Stimulated activated CD4-positive, alpha-beta T cell treated with anti-CD3 and anti-CD28 coated beads, Interleukin-2, amount 100 ng/mL, for 48 hours (primary cell): ENCODE measurements at regions not wholly inside any gene's neighbourhood (a gene's known extent, or its start where the extent isn't known, plus 50 kb on each side); places are given as distances from the start of the nearest gene placed in this dataset.
A peak's percentile ranks its signal among the peaks of the same experiment; 100 is the strongest.

ENCODE experiments used
- DNase-seq, 2 donors: peaks; one replicate each; pipeline ENCODE4 v3.0.0-alpha.2; 2020

DNA sequence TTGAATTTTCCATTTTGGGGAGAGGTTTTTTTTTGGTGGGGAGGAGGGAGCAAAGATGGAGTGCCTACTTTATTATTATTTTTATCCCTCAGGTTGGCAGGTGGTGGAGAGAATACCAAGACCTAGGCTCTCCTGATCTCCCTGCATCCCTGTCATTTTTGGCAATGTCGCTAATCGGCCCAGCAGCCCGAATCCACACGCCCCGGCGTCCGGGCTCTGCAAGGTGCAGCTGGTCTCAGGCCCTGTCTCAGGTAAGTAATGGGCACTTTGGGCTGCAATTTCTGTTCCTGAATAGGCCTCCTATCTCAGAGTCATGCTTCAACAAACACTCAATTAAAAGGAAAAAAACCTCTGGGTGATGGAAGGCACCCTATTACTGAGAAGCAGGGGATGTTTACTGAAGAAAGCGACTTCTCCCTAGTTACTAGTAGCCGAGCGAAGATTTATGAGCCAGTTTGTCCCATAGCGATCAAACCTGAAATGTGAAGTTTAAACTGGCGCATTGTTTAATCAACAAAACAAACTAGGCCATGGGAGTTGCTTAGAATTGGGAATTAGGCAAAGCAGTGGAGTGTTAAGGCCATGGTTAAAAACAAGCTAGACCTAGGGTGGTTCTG is 137.8 kb downstream of the RWDD3 start:
- DNase-seq, result no peak

GRCh38 chr1:95375174-95375573 is 141.2 kb downstream of the RWDD3 start:
- DNase-seq, result no peak

GRCh38 chr1:95380909-95381308 is 146.9 kb downstream of the RWDD3 start:
- no peak for DNase-seq

DNA sequence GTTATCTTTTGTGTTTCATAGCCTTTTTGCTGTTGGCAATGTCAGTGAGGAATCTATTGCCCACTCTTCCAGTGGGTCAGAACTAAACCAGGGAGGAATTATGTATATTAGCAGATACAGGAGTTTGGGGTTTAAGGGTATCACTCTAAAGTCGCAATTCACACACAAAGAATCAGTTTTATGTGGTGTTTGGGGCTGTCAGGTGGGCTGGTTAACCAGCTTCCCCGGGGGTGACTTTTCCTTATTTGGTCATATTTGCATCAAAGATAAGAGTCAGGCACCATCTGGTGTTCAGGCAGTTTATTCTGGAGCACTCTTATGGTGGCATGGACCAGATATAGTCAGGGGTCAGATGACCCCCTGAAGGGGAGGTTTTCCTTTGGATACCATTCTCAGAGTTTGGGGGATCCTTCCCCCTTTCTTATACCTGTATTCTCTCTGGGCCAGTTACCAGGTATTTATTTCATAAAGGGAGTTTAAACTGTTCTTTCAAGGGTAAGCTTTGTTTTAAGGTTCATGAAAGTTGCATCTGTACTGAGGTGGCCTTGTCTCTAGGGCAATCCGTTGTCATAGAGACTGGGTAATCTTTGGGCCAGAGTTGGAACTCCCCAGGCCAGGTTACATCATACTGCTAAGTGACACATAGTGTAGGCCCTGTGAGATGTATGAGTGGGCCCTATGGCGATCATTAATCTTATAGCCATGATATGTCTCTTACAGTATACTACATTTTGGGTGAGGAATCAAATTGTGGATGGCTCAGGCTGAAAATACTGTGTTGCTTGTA is 148.2 kb downstream of the RWDD3 start:
- no peak for DNase-seq

DNA sequence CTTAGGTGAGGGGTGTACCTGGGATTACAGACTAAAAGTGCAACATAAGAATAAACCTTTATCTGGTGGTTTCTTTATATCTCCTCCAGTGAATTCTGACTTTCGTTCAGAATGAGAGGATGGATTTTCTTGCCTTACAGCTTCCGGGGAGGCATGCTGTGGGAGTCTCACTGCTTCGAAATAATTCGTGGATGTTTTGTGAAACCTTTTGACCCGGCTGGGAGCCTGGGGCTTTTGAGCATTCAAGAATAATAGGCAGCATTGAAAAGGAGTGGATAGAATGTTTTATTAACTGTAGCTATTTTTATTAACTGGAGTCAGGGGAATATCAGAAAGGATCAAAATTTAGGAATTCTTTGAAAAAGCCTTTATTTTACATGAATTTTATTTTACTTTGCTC is 149.1 kb downstream of the RWDD3 start:
- DNase-seq, result no peak

DNA sequence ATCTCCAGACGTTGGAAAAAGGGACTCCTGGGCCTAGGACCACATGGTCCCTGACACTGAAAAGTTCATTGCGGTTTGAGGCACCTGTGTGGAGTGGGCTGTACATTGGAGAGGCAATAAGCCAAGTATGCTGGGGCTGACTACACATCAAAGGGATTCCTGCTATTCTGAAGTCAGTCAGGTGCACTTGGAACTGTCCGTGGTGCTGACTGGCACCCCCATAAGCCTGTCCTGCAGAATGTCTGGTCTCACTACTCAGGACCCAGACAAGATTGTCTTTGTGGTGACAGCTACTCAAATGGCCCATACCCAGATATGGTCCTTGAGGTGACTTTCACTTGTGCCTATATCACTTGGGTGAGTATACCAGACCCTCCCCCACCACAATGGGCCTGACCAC is 150.6 kb downstream of the RWDD3 start:
- peak; percentile 4 to 5 for DNase-seq

DNA sequence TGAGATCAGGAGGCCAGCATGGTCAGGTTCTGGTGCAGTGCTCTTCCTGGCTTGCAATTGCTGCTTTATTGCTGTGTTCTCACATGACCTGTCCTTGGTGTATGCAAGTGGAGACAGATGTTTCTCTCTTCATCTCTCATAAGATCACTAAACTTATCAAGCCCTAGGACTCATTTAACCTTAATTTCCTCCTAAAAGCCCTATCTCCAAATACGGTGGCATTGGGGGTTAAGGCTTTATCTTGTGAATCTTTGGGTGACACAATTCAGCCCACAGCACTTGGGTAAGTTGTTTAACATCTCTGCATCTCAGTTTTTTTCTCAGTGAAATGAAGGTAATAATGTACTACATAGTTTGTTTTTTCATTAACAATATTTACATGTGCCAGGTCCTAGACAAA is 152.4 kb downstream of the RWDD3 start:
- no peak for DNase-seq

DNA sequence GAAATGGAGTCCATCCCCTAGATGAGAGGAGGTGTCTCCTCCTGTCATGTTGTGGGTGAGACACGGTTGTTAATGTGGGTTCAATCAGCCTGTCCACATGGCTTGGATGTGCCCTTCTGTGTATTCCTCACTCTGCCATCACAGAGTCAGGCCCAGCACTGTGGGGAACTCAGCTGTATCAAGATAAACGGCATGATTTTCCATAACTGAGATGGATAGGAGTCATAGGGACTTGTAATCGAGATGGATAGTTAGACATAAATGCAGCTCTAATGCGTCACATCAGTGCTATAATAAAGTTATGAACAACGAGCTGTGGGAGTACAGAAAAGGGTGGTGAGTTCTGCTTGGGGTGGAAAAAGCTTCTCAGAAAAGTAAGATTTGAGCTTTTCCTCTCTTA is 152.9 kb downstream of the RWDD3 start:
- DNase-seq, result no peak

DNA sequence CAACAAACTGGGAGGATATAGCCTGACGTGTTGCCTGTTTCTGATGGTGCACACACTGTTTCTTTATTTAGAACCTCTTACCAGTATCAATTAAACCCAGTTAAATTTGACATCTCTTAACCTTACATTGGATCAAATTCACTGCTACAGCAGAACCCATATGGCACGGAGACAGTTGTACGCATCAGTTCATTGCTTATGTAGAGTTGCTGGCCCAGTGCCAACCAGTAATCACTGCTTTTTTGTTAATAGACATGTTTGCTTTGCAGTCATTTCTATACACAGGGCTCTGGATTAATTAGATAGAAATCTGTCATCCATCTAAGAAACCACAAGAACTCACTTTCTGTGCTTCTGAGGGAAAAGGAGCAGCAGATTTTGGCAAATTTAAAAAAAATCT is 154.0 kb downstream of the RWDD3 start:
- DNase-seq, result no peak

DNA sequence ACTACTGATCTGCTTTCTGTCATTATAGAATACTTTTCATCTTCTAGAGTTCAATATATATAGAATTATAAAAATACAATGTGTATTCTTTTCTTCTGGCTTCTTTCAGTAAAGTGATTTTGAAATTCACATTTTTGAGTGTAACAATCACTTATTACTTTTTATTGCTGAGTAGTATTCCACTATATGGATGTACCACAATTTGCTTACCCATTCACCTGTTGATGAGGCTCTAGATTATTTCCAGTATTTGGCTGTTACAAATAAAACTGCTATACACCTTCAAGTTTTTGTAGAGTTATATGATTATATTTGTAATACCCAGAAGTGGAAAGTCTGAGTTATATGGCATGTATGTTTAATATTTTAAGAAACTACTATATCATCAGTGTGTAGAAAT is 159.4 kb downstream of the RWDD3 start:
- no peak for DNase-seq

- no peak for DNase-seq
Observed at GRCh38 chr1:95396557-95396956, 162.5 kb downstream of the RWDD3 start.

- DNase-seq, result no peak
Observed at GRCh38 chr1:95402780-95403179, 168.8 kb downstream of the RWDD3 start.

- DNase-seq, result no peak
Observed at GRCh38 chr1:95406279-95406678, 172.3 kb downstream of the RWDD3 start.

DNA sequence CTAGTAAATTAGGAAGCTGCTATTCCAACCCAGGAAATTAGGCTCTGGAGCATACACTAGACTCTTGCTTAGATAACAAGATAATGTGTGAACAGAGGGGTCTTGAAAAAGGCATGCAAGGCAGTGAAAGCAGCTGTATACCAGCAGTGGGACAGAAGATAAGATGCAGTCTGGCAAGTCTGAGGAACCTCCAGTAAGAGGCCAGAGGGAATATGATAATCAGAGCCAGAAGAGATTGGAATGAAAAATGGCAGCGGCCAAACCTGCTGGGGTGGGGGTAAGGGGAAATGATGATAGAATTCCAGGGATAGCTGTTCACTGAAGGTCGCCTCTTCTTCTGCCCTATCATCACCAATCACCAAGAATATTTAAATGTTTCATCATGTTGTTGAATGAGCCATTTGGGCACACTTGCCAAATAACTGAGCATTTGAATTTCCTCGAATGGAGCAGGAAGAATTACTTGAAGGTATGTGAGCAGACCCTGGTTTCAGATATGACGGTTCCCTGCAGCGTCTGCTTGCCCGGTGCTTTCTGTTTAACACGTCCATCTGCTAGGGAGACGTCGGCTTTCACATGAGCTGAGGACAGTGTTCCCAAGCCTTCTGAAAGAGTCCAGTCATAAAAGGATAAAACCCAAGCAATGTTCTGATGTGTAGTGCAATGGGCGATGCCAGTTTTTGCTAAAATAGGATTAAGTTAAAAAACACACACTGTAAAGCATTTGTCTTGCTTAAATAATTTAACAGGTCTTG is 173.3 kb downstream of the RWDD3 start:
- DNase-seq, result no peak

GRCh38 chr1:95407886-95408291 is 173.9 kb downstream of the RWDD3 start:
- no peak for DNase-seq

- DNase-seq, result no peak
Observed at GRCh38 chr1:95408507-95409136, 174.6 kb downstream of the RWDD3 start.

DNA sequence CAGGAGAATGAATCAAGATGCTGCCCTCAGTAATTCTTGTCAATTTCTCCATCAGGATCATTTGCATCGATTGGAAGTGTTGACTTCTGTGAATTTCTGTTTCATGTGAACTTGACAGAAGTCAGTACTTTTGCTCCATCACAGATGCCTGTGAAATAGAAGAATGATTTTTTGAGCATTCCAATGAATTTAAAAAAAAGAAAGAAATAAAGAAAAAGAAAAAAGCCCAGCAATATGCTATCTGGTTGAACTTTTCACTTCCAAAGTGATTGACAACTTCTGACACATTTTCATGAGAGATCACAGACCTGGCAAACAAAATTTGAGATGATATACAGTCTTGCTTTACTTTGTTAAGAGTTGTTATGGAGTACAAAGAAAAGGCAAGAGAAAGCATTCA is 175.3 kb downstream of the RWDD3 start:
- DNase-seq, result no peak

DNA sequence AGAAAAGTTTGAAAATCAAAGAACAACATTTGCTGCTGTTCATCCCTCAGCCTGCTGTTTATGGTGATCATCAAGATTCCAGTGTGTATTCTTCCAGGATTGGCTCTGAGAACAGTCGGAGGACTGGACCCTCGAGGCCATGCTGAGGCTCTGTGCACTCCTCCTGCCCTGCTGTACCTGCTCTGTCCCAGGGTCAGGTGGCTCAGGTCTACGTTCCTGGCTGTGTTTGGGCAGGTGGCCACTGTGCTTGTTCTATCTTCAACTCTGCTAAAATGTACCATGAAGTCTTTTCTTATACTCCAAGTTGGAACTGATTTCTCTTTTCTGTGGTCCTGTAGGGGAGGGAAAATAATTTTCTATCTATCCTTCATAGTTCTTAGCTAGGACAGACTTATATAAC is 175.9 kb downstream of the RWDD3 start:
- no peak for DNase-seq

DNA sequence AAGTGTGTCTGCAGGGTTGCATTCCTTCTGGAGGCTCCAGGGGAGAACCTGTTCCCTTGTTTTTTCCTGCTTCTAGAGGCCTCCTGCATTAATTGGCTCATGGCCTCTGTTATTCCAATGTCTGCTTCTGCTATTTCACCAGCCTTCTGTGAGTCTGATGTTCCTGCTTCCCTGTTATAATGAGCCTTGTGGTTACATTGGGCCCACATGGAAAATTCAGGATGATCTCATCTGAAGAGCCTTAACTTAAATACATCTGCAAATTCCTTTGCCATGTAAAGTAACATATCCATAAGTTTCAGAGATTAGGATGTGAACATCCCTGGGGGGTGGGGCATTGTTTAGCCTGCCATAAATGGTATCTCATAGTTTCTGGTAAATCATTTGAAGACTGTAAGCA is 181.1 kb downstream of the RWDD3 start:
- no peak for DNase-seq

DNA sequence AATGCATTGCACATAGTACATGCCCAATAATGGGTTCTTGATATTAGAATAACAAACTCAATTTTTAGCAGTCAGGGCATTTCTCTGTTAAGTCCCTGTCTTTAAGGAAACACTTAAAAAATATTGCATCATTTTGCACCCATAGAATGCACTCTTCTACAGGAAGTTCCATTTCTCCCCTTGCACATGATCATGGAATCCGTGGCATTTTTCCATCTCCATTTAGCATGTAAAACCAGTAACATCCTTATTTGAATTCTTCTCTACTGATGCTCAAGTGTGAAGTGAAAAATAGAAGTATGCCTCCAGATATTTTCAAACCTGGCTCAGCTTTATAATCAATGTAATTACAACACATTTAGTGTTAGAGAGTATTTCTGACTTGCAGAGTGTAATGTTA is 192.8 kb downstream of the RWDD3 start:
- no peak for DNase-seq

DNA sequence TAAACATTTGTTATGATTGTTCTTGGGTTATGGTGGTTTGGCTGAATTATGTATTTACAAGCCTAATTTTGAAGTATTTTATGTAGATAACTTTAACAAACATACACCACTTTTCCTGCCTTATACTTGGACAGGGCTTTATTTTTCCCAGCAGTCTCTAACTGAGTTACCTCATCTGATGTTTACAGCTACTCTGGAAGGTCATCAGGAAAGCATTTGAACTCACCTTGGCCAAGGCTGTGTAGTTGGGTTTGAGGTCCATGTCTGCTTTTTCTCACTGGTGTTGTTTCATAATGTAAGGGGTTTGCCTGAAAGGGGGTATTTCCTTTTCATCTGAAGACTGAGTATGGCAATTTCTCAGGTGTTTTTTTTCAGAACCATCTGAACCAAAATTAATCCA is 193.5 kb downstream of the RWDD3 start:
- DNase-seq, result no peak

DNA sequence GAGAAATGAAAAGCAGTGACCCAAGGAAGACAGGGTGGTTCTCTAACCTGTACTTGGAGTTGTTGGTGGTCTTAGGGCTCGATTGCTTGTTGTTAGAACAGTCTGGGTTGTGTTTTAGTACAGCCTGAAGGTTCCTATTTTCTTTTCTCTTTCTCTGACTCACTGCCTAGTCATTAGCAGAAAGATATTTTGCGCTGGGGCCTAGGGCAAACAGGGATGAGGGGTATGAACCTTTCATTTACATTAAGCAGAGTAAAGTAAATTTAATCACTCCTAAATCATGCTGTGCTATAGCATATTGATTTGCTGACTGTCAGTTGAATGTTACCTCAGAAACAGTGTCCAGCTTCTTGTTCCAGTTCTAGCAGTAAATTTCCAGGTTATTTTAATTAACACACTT is 197.2 kb downstream of the RWDD3 start:
- no peak for DNase-seq

GRCh38 chr1:95435611-95436010 is 201.6 kb downstream of the RWDD3 start:
- DNase-seq, result no peak

DNA sequence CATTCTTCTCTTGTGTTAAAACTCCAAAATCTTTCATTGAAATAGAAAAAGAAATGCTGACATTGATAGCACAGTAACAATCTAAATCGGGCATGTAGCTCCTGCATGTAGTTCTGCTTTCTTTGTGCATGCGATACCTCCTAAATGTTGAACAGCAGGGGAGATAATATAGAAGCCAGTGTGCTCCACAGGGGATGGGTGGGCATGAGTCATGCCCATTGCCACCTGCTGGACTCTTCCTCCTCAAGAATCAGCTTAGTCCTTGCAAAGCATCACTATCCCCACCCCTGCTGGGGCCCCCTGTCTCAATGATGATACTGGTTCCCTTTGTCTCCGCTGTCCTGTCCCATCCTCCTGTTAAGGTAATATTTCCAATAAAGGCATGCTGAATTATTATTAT is 203.0 kb downstream of the RWDD3 start:
- no peak for DNase-seq
